Muscle of arm (tissue), 1 donor: ENCODE measurements at regions not wholly inside any gene's neighbourhood (a gene's known extent, or its start where the extent isn't known, plus 50 kb on each side); places are given as distances from the start of the nearest gene placed in this dataset.

Experiments used
- DNase-seq: peaks from one replicate; pipeline ENCODE4 v3.0.0-alpha.2; 2013

- no peak for DNase-seq
These were observed 522.0 kb upstream of the LRRN3 start for GRCh38 chr7:110568932-110569331.

- no peak for DNase-seq
These were observed 521.3 kb upstream of the LRRN3 start for GRCh38 chr7:110569486-110570205.

DNA sequence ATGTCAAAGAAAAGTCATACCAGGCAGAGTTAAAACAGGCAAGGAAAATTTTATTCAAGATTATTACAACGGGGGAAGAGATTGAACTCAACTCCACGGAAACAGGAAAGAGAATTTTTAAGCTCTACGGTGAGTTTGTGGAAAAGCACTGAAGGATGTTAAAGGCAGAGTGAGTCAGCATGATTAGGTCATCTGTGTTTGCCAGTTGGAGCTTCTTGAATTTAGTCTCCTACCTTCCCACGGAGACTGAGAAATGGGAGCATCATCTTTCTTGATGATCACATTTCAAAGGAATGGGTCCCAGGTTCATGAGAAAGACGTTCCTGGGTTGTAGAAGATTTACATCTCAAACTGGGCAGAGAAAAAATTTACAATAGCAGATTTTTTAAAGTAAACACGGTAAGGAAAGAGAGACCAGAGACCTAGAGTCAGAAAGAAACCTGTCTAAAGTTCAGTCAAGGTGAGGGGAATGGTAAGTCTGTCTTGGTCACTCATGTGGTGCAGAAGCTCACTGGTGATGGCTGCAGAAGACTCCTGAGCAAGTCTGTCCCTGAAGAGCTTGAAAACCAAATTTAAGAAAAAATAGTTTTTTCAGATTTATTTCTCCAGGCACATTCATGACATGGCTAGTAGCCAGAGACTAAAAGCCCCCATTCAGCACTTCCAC lies 516.9 kb upstream of the LRRN3 start:
- no peak for DNase-seq

GRCh38 chr7:110587294-110587693 lies 503.6 kb upstream of the LRRN3 start:
- DNase-seq = no peak

- DNase-seq = no peak
These were observed 500.5 kb upstream of the LRRN3 start for GRCh38 chr7:110590415-110590814.

GRCh38 chr7:110591341-110591740 lies 499.6 kb upstream of the LRRN3 start:
- no peak for DNase-seq

DNA sequence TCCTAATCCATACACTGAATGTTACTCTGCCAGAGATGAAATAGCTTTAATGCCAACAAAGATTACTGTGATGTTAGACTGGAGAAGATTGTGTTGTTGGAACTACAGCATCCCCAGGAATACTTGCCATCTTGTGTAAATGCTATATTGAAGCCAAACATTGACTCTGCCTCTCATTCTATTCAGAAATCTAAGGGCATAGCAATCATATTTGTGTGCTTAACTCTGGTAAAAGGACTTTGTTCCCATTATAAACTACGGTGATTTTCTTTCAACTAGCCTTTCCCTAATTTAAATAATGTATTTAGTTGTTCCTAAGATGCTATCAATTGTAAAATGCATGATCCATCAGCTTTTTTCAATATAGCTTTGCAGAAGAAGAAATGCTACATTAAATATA lies 498.4 kb upstream of the LRRN3 start:
- no peak for DNase-seq

DNA sequence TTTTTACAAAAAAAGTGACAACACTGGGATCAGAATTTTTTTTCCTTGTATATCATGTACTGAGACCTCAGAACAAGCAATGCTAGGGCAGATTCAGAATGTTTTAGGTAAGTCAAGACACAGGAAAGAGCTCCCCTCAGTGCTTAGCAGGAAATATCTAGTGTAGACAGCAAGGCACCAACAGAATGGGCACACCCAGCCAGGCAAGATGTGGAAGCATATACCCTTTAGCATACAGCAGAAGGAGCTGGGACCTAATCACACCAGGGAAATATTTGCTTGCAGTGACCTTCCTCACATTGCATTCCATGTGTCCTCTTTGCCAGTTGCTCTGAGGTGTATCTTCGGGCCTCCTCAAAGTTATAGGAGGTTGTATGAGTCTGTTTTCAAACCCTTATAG lies 497.6 kb upstream of the LRRN3 start:
- no peak for DNase-seq

DNA sequence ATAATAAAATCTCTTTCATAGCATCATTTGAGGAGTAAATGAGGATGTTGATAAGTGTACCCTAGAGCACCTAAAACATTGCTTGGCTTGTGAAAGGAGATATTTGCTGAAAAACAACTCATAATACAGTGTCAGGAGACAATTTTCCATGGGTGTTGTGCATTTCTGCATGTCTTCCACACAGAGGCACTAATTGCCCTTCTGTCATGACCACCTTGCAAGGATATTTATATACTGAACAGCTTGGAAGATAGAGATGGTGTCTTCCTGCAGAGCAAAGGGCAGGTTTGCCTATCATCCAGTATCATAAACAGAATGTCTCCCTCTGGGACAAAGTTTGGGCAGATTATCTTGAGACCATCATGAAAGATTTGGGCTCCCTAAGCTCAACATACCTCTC lies 495.2 kb upstream of the LRRN3 start:
- no peak for DNase-seq

GRCh38 chr7:110600956-110601355 lies 490.0 kb upstream of the LRRN3 start:
- no peak for DNase-seq

GRCh38 chr7:110601710-110602109 lies 489.2 kb upstream of the LRRN3 start:
- DNase-seq = no peak

- DNase-seq = no peak
These were observed 486.7 kb upstream of the LRRN3 start for GRCh38 chr7:110604206-110604605.

DNA sequence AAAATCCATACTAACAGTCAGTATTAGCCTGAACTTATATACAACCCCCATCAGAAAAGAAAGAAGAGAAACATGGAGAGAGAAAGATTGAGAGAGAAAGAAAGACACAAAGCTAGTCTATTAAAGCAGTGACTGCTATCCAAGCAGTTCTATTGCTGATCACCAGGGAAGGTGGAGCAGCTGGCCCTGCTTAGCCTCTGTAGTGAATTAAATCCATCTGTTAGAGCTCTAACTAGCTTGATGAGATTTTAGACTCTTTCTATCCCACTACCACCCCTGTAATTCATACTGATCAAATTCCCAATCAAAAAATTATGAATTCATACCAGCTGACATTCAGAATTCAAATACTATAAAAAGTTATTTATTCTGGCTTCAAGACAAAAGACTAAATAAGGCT lies 486.0 kb upstream of the LRRN3 start:
- DNase-seq = no peak

DNA sequence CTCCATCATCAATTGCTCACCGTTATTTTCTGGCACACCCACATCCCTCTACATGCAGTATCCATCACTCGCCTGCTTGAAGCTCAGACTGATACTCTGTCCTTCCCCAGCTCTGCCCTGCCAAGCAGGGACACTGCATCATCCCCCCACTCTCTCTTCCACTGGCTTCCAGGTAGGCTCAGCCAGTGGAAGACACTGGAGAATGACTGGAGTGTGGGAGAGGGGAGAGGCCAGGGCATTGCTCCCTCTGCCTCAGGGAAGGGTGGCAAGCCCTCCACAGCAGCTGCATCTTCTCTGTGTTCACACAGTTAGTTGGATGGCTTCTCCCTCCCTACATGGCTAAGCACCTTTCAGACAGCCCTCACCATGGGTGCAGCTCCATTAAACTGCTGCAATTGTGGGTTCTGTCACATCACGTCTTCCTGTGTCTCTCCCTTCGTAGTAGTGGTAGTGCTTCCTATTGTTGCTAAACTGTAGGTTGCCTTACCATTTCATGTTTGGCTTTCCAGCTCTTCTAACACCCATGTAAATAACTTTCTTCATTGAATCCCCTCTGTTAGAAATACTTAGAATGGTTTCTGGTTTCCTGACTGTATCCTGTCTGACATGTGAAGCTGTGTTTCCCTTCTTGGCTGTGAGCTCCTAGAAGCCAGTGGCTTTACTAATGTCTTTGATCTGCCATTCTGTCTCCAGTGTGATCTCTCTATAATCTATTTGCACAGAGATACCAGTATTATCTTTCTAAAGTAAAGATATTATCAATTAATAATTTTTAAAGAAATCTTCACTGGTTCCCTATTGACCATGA lies 483.7 kb upstream of the LRRN3 start:
- DNase-seq = no peak

- DNase-seq = no peak
These were observed 481.6 kb upstream of the LRRN3 start for GRCh38 chr7:110609336-110609735.

- DNase-seq = no peak
These were observed 478.2 kb upstream of the LRRN3 start for GRCh38 chr7:110612680-110613079.
